ENCODE measurements at regions not wholly inside any gene's neighbourhood (a gene's known extent, or its start where the extent isn't known, plus 50 kb on each side); places are given as distances from the start of the nearest gene placed in this dataset.

DNA sequence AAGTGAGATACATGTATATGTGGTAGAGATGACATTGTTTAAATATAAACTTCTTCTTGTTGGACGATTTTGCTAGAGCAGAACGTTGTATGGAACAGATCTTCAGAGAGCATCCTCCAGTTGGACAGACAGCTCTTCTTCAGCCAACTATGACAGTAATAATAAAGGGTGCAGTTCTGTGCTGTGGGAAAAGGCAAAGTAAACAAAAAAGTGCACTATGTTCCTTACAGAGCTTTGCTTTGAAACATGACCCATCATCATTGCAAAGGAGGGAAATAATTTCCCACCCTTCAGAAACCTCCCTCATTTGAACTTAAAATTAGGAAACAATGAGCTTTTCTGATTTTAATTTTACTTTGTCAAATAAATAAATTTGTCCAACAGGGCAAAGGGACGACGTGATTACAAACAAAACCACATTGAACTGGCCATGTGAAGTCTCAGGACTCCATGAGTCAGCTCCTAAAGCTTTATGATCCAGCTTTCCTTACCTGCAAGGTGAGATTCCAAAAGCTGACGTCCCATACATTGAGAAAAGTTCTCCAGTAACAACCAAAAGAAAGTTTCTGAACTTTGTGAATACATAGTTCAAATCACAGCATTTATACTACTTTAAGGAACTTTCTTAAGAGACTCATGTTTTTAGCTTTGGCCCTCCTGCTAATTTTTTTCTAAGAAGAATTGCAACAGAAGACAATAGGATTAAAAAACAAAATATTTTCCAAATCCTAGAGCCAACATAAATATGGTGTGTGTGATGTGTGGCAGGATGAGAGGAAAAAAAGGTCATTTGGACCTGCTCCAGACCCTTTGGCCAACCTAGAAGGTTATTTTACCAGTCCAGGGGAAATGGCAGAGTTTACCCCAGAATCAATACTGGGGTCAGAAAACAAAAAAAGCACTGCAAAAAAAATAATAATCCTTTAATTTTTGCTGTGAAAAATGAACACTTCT lies 565.4 kb upstream of the NRP1 start:
- TF ChIP-seq CEBPB (IDR thresholded peaks at IDR 0.05), result no peak
- TF ChIP-seq MAX (IDR thresholded peaks at IDR 0.05), result no peak
- no peak for TF ChIP-seq EP300 (IDR thresholded peaks at IDR 0.05; ENCODE audit: borderline replicate concordance)
- no peak for TF ChIP-seq RAD21 (IDR thresholded peaks at IDR 0.05; ENCODE audit: low read depth)
- TF ChIP-seq YY1 (IDR thresholded peaks at IDR 0.05; ENCODE audit: low read depth), result no peak
- no peak for TF ChIP-seq NFIC (IDR thresholded peaks at IDR 0.05)
- TF ChIP-seq REST (IDR thresholded peaks at IDR 0.05; ENCODE audit: low read depth), result no peak
